ENCODE measurements at regions not wholly inside any gene's neighbourhood (a gene's known extent, or its start where the extent isn't known, plus 50 kb on each side); places are given as distances from the start of the nearest gene placed in this dataset.

GRCh38 chr6:168953461-168953860 lies 300.2 kb downstream of the THBS2 start:
- H3K27me3 ChIP-seq, result no peaks in the 10 kb centered on the region
- H3K9me3 ChIP-seq, result no peaks in the 10 kb centered on the region
- H3K27ac ChIP-seq, result no peak overlapping the region
- ATAC-seq (no peak), DNase-seq (no peak)
- TF ChIP-seq CTCF (IDR thresholded peaks at IDR 0.05) (no peak), POLR2A (IDR thresholded peaks at IDR 0.05) (no peak)
- WGBS, 2 donors, result 67 to 82% methylated on average over 6 of the region's 6 CpGs
- H3K4me3 ChIP-seq, result no peak overlapping the region
- no peaks in the 10 kb centered on the region for H3K4me1 ChIP-seq
- intact Hi-C loops (cut with DNase I), result no loop called here
- no peaks in the 10 kb centered on the region for H3K36me3 ChIP-seq (replicated peaks in 1 of 2; ENCODE audit: insufficient read depth in 1 of 2, low read depth in 2 of 2)

- DNase-seq (no peak), ATAC-seq (no peak)
- Histone ChIP-seq H3K27me3 (no peaks in the 10 kb centered on the region), H3K36me3 (replicated peaks in 1 of 2; ENCODE audit: insufficient read depth in 1 of 2, low read depth in 2 of 2) (no peaks in the 10 kb centered on the region), H3K9me3 (no peaks in the 10 kb centered on the region), H3K4me1 (no peaks in the 10 kb centered on the region), H3K4me3 (no peak overlapping the region), H3K27ac (no peak overlapping the region)
- 67 to 72% methylated on average over 12 of the region's 12 CpGs for WGBS, 2 donors
- intact Hi-C loops (cut with DNase I), result no loop called here
- TF ChIP-seq POLR2A (IDR thresholded peaks at IDR 0.05), result no peak
These were observed 302.4 kb downstream of the THBS2 start for GRCh38 chr6:168951217-168951616.

DNA sequence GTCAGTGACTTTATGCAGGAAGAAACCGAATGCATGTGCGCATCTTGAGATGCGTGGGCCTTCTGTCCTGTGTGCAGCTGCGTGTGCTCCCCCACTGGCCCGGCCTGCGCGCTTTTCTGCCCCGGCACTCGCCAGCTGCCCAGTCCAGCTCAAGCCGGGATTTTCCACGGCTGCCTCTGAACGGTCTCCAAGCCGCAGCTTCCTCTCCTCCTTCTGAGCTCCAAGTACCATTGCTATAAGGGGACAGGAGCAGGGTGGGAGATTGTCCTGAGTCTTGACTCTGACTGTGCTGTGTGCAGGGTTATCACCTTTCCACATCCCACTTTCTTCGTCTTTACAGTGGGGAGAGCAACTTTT lies 302.8 kb downstream of the THBS2 start:
- DNase-seq (no peak), ATAC-seq (no peak)
- Histone ChIP-seq H3K9me3 (no peaks in the 10 kb centered on the region), H3K36me3 (replicated peaks in 1 of 2; ENCODE audit: insufficient read depth in 1 of 2, low read depth in 2 of 2) (no peaks in the 10 kb centered on the region), H3K4me1 (no peaks in the 10 kb centered on the region), H3K27ac (no peak overlapping the region), H3K4me3 (no peak overlapping the region), H3K27me3 (no peaks in the 10 kb centered on the region)
- TF ChIP-seq CTCF (IDR thresholded peaks at IDR 0.05), result no peak
- TF ChIP-seq POLR2A (IDR thresholded peaks at IDR 0.05), result no peak
- 71 to 87% methylated on average over 5 to 14 of the region's 14 CpGs for WGBS, 2 donors
- intact Hi-C loops (cut with DNase I), result no loop called here

DNA sequence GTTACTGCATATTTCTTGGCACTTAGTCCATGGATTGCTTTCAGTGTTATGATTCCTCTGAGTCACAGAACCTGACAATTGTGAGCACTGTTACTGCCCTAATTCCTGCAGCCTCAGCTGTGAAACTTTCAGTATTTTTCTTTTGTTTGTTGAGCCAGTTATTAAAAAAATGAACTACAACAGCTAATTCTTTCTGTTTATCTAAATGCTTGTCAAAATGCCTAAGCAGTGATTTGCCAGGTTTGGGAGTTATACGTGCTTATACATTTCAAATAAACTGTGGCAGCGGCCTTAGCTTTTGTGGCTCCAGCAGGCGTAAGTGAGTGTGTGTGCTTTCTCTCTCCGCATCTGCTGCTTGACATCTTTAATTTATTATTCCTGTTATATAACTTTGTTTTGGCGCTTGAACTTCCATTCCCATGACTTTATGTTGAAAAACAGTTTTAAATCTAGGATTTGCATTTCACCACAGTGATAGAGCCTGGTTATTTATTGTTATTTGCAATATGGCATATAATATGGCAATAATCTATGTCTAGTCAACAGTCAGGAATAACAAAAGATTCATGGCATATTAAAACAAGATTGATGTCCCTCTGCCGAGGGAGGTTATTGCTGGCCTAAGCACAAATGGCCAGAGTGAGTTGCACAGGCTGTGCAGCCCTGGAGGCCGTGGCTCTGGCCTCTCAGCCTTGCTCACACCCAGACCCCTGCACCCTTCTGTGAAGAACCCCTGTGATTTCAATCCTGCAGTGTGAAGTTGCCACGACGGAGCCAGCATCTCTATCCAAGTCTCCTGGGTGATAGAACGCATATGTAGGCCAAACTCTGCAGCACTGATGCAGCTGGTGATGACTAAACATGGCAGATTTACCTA lies 303.4 kb downstream of the THBS2 start:
- DNase-seq (no peak), ATAC-seq (no peak)
- 48 to 53% methylated on average over 8 to 10 of the region's 10 CpGs for WGBS, 2 donors
- TF ChIP-seq POLR2A (IDR thresholded peaks at IDR 0.05), result no peak
- TF ChIP-seq CTCF (IDR thresholded peaks at IDR 0.05), result no peak
- H3K27ac ChIP-seq, result no peak overlapping the region
- no peaks in the 10 kb centered on the region for H3K36me3 ChIP-seq (replicated peaks in 1 of 2; ENCODE audit: insufficient read depth in 1 of 2, low read depth in 2 of 2)
- no peak overlapping the region for H3K4me3 ChIP-seq
- intact Hi-C loops (cut with DNase I), result no loop called here
- no peaks in the 10 kb centered on the region for H3K9me3 ChIP-seq
- no peaks in the 10 kb centered on the region for H3K27me3 ChIP-seq
- no peaks in the 10 kb centered on the region for H3K4me1 ChIP-seq

GRCh38 chr6:168948990-168949531 lies 304.6 kb downstream of the THBS2 start:
- TF ChIP-seq CTCF (IDR thresholded peaks at IDR 0.05) (no peak), POLR2A (IDR thresholded peaks at IDR 0.05) (no peak)
- no peaks in the 10 kb centered on the region for H3K36me3 ChIP-seq (replicated peaks in 1 of 2; ENCODE audit: insufficient read depth in 1 of 2, low read depth in 2 of 2)
- H3K4me3 ChIP-seq, result no peak overlapping the region
- H3K27ac ChIP-seq, result no peak overlapping the region
- 79 to 83% methylated on average over 4 of the region's 4 CpGs for WGBS, 2 donors
- H3K9me3 ChIP-seq, result no peaks in the 10 kb centered on the region
- no peak for DNase-seq
- no peaks in the 10 kb centered on the region for H3K27me3 ChIP-seq
- ATAC-seq, result no peak
- no peaks in the 10 kb centered on the region for H3K4me1 ChIP-seq
- intact Hi-C loops (cut with DNase I), result no loop called here

All from body of pancreas (tissue), 4 donors.